PC-9 (cell line): ENCODE measurements at regions not wholly inside any gene's neighbourhood (a gene's known extent, or its start where the extent isn't known, plus 50 kb on each side); places are given as distances from the start of the nearest gene placed in this dataset.

Experiments
- CTCF ChIP-seq: fragments of 200-600 bp; sonication (generic); conservative IDR thresholded peaks from 2 replicates; pipeline ENCODE4 v1.6.1; 2017; ENCODE audit warnings: mixed run types, antibody characterized with exemption, mild to moderate bottlenecking, moderate library complexity
- EZH2 ChIP-seq: fragments of 200-600 bp; sonication (generic); IDR thresholded peaks from 2 replicates; pipeline ENCODE4 v1.8.0; 2017; ENCODE audit warnings: antibody characterized with exemption, low read depth

GRCh38 chr12:89821896-89822295 lies 113.3 kb upstream of the ATP2B1 start:
- TF ChIP-seq CTCF (no peak), EZH2 (no peak)
